IMR-90 (cell line): ENCODE measurements at regions not wholly inside any gene's neighbourhood (a gene's known extent, or its start where the extent isn't known, plus 50 kb on each side); places are given as distances from the start of the nearest gene placed in this dataset.

Experiments used
- ATAC-seq: fragments of 200-7000 bp; cut with Tn5 transposase; 2 replicates; pipeline ENCODE4 v1.9.1; 2020; ENCODE audit warnings: low read depth, mild to moderate bottlenecking, moderate library complexity
- BruUV-seq: library from RNA; stranded (reverse); fragments of 400-500 nt; replicated peaks from 2 replicates; lab custom pipeline; 2021; lab: Mats Ljungman, UMichigan
- CTCF ChIA-PET: fragments of 300-600 bp; formaldehyde crosslinking; extraction: SDS; loops from one replicate; lab custom pipeline; 2021; ENCODE audit warnings: antibody characterized with exemption; lab: Yijun Ruan, JAX
- POLR2A ChIA-PET: fragments of 300-600 bp; sonication (Branson Sonifier 250); formaldehyde crosslinking; loops from one replicate; lab custom pipeline; 2022; ENCODE audit warnings: antibody characterized with exemption; ENCODE audit not compliant: unreplicated experiment; lab: Charles Lee
- DNase-seq: peaks from one replicate; pipeline ENCODE4 v3.0.0; 2013
- H2AFZ ChIP-seq: replicated peaks from 2 replicates; pipeline ENCODE3; 2013; ENCODE audit warnings: low read length, mild to moderate bottlenecking; ENCODE audit not compliant: poor library complexity
- H2AK5ac ChIP-seq: 2 replicates; pipeline ENCODE4 v1.6.1; 2013; ENCODE audit warnings: low read depth, low read length, inconsistent platforms
- H2AK9ac ChIP-seq: replicated peaks from 2 replicates; pipeline ENCODE3; 2013; ENCODE audit warnings: mild to moderate bottlenecking, low read depth, low read length, moderate library complexity; ENCODE audit not compliant: poor library complexity
- H2BK120ac ChIP-seq: 2 replicates; pipeline ENCODE4 v1.6.1; 2013; ENCODE audit warnings: low read depth, low read length, inconsistent platforms
- H2BK15ac ChIP-seq: 3 replicates; pipeline ENCODE4 v1.6.1; 2013; ENCODE audit warnings: low read depth, low read length, inconsistent platforms
- H2BK20ac ChIP-seq: 2 replicates; pipeline ENCODE4 v1.6.1; 2013; ENCODE audit warnings: low read depth, mild to moderate bottlenecking, inconsistent platforms, low read length, moderate library complexity
- H2BK5ac ChIP-seq: 2 replicates; pipeline ENCODE4 v1.6.1; 2013; ENCODE audit warnings: mild to moderate bottlenecking, low read depth, low read length, inconsistent platforms; ENCODE audit not compliant: poor library complexity, severe bottlenecking
- H3K14ac ChIP-seq: replicated peaks from 2 replicates; pipeline ENCODE4 v1.6.1; 2013; ENCODE audit warnings: low read depth, low read length, inconsistent platforms
- H3K18ac ChIP-seq: 2 replicates; pipeline ENCODE4 v1.6.1; 2013; ENCODE audit warnings: low read depth, low read length, control low read depth
- H3K23ac ChIP-seq: 2 replicates; pipeline ENCODE4 v1.6.1; 2013; ENCODE audit warnings: low read depth, low read length, inconsistent platforms
- H3K27ac ChIP-seq: 2 replicates; pipeline ENCODE4 v1.5.1; 2013; ENCODE audit warnings: mild to moderate bottlenecking, control low read depth, low read length; ENCODE audit not compliant: insufficient read depth
- H3K27me3 ChIP-seq: 2 replicates; pipeline ENCODE4 v1.6.1; 2013; ENCODE audit warnings: low read length; ENCODE audit not compliant: control insufficient read depth, insufficient read depth
- H3K36me3 ChIP-seq: 2 replicates; pipeline ENCODE4 v1.6.1; 2013; ENCODE audit warnings: low read length, mixed read lengths; ENCODE audit not compliant: control insufficient read depth, insufficient read depth
- H3K4ac ChIP-seq: 2 replicates; pipeline ENCODE4 v1.6.1; 2013; ENCODE audit warnings: low read depth, low read length, inconsistent platforms
- H3K4me1 ChIP-seq: 2 replicates; pipeline ENCODE4 v1.6.1; 2013; ENCODE audit warnings: low read length, mixed read lengths; ENCODE audit not compliant: control insufficient read depth, insufficient read depth
- H3K4me2 ChIP-seq: 2 replicates; pipeline ENCODE4 v1.6.1; 2013; ENCODE audit warnings: low read depth, mild to moderate bottlenecking, control low read depth, low read length, moderate library complexity
- H3K4me3 ChIP-seq: 2 replicates; pipeline ENCODE4 v1.5.1; 2013; ENCODE audit warnings: low read depth, mild to moderate bottlenecking, control low read depth, low read length, moderate library complexity; ENCODE audit not compliant: insufficient read depth
- H3K56ac ChIP-seq: 2 replicates; pipeline ENCODE4 v1.6.1; 2013; ENCODE audit warnings: low read length, inconsistent platforms; ENCODE audit not compliant: insufficient read depth; ENCODE audit errors: extremely low read depth
- H3K79me1 ChIP-seq, 2 experiments: 2 replicates each; pipeline ENCODE4 v1.6.1; 2013; ENCODE audit warnings: low read length in 2 of 2, inconsistent platforms in 1 of 2, low read depth in 1 of 2
- H3K9ac ChIP-seq: 2 replicates; pipeline ENCODE4 v1.6.1; 2013; ENCODE audit warnings: low read depth, low read length, control low read depth
- H3K9me1 ChIP-seq: 2 replicates; pipeline ENCODE4 v1.6.1; 2013; ENCODE audit warnings: low read length, inconsistent platforms; ENCODE audit not compliant: insufficient read depth
- H3K9me3 ChIP-seq: 2 replicates; pipeline ENCODE4 v1.6.1; 2013; ENCODE audit warnings: low read length; ENCODE audit not compliant: control insufficient read depth, insufficient read depth
- H4K20me1 ChIP-seq: 2 replicates; pipeline ENCODE4 v1.6.1; 2013; ENCODE audit warnings: low read length, inconsistent platforms; ENCODE audit not compliant: insufficient read depth
- H4K5ac ChIP-seq: 2 replicates; pipeline ENCODE4 v1.6.1; 2013; ENCODE audit warnings: mild to moderate bottlenecking, low read depth, low read length, control low read depth
- H4K8ac ChIP-seq, 2 experiments: 2 replicates each; pipeline ENCODE4 v1.6.1; 2013; ENCODE audit warnings: low read depth in 2 of 2, low read length in 2 of 2, control low read depth in 1 of 2, inconsistent platforms in 1 of 2
- H4K91ac ChIP-seq: 2 replicates; pipeline ENCODE4 v1.6.1; 2013; ENCODE audit warnings: low read depth, low read length, inconsistent platforms; ENCODE audit not compliant: insufficient read depth
- BHLHE40 ChIP-seq: fragments of 150-350 bp; IDR thresholded peaks from 2 replicates; pipeline ENCODE4 v1.6.1; 2016; ENCODE audit warnings: mild to moderate bottlenecking, low read depth, low read length
- CEBPB ChIP-seq: IDR thresholded peaks from 2 replicates; pipeline ENCODE4 v1.6.1; 2012; ENCODE audit warnings: low read depth, low read length, improper control_type of control experiment
- CHD1 ChIP-seq: IDR thresholded peaks from 2 replicates; pipeline ENCODE4 v1.6.1; 2012; ENCODE audit warnings: low read depth, low read length, improper control_type of control experiment
- CTCF ChIP-seq: conservative IDR thresholded peaks from 2 replicates; pipeline ENCODE4 v1.5.1; 2012; ENCODE audit warnings: mild to moderate bottlenecking, low read depth, low read length, improper control_type of control experiment
- MAFK ChIP-seq: IDR thresholded peaks from 2 replicates; pipeline ENCODE4 v1.6.1; 2012; ENCODE audit warnings: low read depth, low read length, improper control_type of control experiment
- MAZ ChIP-seq: IDR thresholded peaks from 2 replicates; pipeline ENCODE4 v1.6.1; 2012; ENCODE audit warnings: low read depth, mild to moderate bottlenecking, low read length, improper control_type of control experiment, moderate library complexity, borderline replicate concordance
- MXI1 ChIP-seq: IDR thresholded peaks from 2 replicates; pipeline ENCODE4 v1.6.1; 2012; ENCODE audit warnings: low read depth, mild to moderate bottlenecking, low read length, moderate library complexity, borderline replicate concordance
- POLR2A ChIP-seq: IDR thresholded peaks from 2 replicates; pipeline ENCODE4 v1.6.1; 2012; ENCODE audit warnings: mild to moderate bottlenecking, low read depth, low read length
- RAD21 ChIP-seq: IDR thresholded peaks from 2 replicates; pipeline ENCODE4 v1.6.1; 2012; ENCODE audit warnings: low read length, improper control_type of control experiment
- RCOR1 ChIP-seq: IDR thresholded peaks from 2 replicates; pipeline ENCODE4 v1.6.1; 2012; ENCODE audit warnings: mild to moderate bottlenecking, low read length, improper control_type of control experiment; ENCODE audit not compliant: insufficient replicate concordance
- SMC3 ChIP-seq: fragments of 150-350 bp; IDR thresholded peaks from 2 replicates; pipeline ENCODE4 v1.6.1; 2016; ENCODE audit warnings: low read depth, mild to moderate bottlenecking, antibody characterized with exemption, low read length, moderate library complexity
- USF2 ChIP-seq: fragments of 150-350 bp; IDR thresholded peaks from 2 replicates; pipeline ENCODE4 v1.6.1; 2017; ENCODE audit warnings: mild to moderate bottlenecking, antibody characterized with exemption, low read length, low read depth
- WGBS, 2 experiments: methylation state at CpG; one replicate each; pipeline versions ENCODE4 v1.1.5 to v1.1.7; 2013; ENCODE audit warnings: missing lambda C conversion rate in 2 of 2; ENCODE audit not compliant: insufficient read length in 1 of 2; ENCODE audit errors: extremely low coverage in 2 of 2; 5-methylcytosine and 5-hydroxymethylcytosine counted together
- dilution Hi-C: fragments of 300-500 bp; cut with HindIII; formaldehyde crosslinking; loops from one replicate; pipeline ENCODE4 v1.14.3; 2018; ENCODE audit warnings: low sequenced_read_pairs; ENCODE audit not compliant: unreplicated experiment
- in situ Hi-C: fragments of 300-500 bp; cut with MboI; formaldehyde crosslinking; loops from 3 replicates; pipeline ENCODE4 v1.14.3; 2019; ENCODE audit warnings: low sequenced_read_pairs, inconsistent platforms, mixed read lengths
- intact Hi-C: fragments of 100-400 bp; cut with micrococcal nuclease; formaldehyde crosslinking; loops from 2 replicates; pipeline ENCODE4 v1.10.0; 2022
- TF ChIP-seq, protein P1 (sequence below): fragments of 150-350 bp; IDR thresholded peaks from 2 replicates; pipeline ENCODE4 v1.6.1; 2016; ENCODE audit warnings: low read depth, mild to moderate bottlenecking, low read length, moderate library complexity, borderline replicate concordance

DNA sequence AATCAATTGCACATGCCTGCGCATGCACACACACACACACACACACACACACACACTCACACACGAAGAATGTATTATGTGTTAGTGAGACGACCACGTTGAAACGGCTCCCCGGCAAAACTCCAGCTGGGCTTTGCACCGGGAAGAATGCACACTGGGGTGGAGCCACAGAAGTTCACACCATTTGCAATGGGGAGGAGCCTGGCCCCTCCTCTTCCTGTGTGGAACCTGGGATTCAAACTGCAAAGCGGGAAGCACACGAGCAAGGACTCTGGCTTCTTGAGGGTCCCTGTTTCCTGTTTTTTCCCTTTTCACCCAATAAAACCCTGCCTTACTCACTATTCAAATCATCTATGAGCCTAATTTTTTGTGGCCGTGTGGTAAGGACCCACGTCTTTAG is 304.0 kb upstream of the TMEFF2 start:
- no peak overlapping the region for H4K8ac ChIP-seq
- no peak overlapping the region for H3K9ac ChIP-seq
- no peak overlapping the region for H2BK5ac ChIP-seq
- dilution Hi-C loops (no loop called here), in situ Hi-C loops (no loop called here), intact Hi-C loops (no loop called here)
- H3K9me1 ChIP-seq = no peaks in the 10 kb centered on the region
- no peak overlapping the region for H3K4me2 ChIP-seq
- no peak overlapping the region for H2AK5ac ChIP-seq
- H3K27me3 ChIP-seq = no peaks in the 10 kb centered on the region
- no peak overlapping the region for H4K91ac ChIP-seq
- H3K27ac ChIP-seq = no peak overlapping the region
- no peak overlapping the region for H3K4ac ChIP-seq
- 48% methylated on average over 3 of the region's 11 CpGs; no CpG with 5 or more reads in 1 of the 2 experiments for WGBS, 2 experiments
- H3K9me3 ChIP-seq = peaks cover 5% of the 10 kb centered on the region; the same call in 1 of the 2 replicates
- no peak overlapping the region for H2BK120ac ChIP-seq
- H2BK15ac ChIP-seq = no peak overlapping the region
- no peak for DNase-seq
- TF ChIP-seq POLR2A = no peak
- TF ChIP-seq SMC3 = no peak
- TF ChIP-seq MAFK = no peak
- TF ChIP-seq MXI1 = no peak
- TF ChIP-seq MAZ = no peak
- no peak for TF ChIP-seq CEBPB
- no peak for TF ChIP-seq RAD21
- TF ChIP-seq, protein P1, sequence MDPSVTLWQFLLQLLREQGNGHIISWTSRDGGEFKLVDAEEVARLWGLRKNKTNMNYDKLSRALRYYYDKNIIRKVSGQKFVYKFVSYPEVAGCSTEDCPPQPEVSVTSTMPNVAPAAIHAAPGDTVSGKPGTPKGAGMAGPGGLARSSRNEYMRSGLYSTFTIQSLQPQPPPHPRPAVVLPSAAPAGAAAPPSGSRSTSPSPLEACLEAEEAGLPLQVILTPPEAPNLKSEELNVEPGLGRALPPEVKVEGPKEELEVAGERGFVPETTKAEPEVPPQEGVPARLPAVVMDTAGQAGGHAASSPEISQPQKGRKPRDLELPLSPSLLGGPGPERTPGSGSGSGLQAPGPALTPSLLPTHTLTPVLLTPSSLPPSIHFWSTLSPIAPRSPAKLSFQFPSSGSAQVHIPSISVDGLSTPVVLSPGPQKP = no peak
- no peak for TF ChIP-seq RCOR1
- no peak for TF ChIP-seq BHLHE40
- no peak for TF ChIP-seq USF2
- no peak for TF ChIP-seq CHD1
- TF ChIP-seq CTCF = no peak
- H3K56ac ChIP-seq = no peak overlapping the region
- no peak overlapping the region for H3K18ac ChIP-seq
- no TSS peak for BruUV-seq
- H3K36me3 ChIP-seq = no peaks in the 10 kb centered on the region
- CTCF ChIA-PET = no interaction called here
- no peak overlapping the region for H4K5ac ChIP-seq
- H3K79me1 ChIP-seq = no peaks in the 10 kb centered on the region
- H3K23ac ChIP-seq = no peak overlapping the region
- H3K4me1 ChIP-seq = no peaks in the 10 kb centered on the region
- no peak for ATAC-seq
- no peak overlapping the region for H3K4me3 ChIP-seq
- POLR2A ChIA-PET = no interaction called here
- H2AK9ac ChIP-seq = no peak overlapping the region
- no peak overlapping the region for H3K14ac ChIP-seq
- no peak overlapping the region for H2BK20ac ChIP-seq
- H2AFZ ChIP-seq = no peak overlapping the region
- no peaks in the 10 kb centered on the region for H4K20me1 ChIP-seq
